Neural cell (in vitro differentiated cells): ENCODE measurements at regions not wholly inside any gene's neighbourhood (a gene's known extent, or its start where the extent isn't known, plus 50 kb on each side); places are given as distances from the start of the nearest gene placed in this dataset.

Source experiments
- EP300 ChIP-seq: fragments of 450-650 bp; conservative IDR thresholded peaks from 2 replicates; pipeline ENCODE4 v1.6.1; 2014; ENCODE audit warnings: antibody characterized with exemption, mild to moderate bottlenecking, moderate library complexity; ENCODE audit not compliant: poor library complexity, severe bottlenecking
- EZH2 ChIP-seq: fragments of 200-600, 300-800 bp; shearing (Covaris generic), sonication (generic); IDR thresholded peaks from 2 replicates; pipeline ENCODE4 v1.6.1; 2014; ENCODE audit warnings: antibody characterized with exemption, low read length, borderline replicate concordance, mild to moderate bottlenecking; ENCODE audit not compliant: insufficient read depth, poor library complexity, severe bottlenecking
- MXI1 ChIP-seq: fragments of 450-650 bp; conservative IDR thresholded peaks from 2 replicates; pipeline ENCODE4 v1.6.1; 2014; ENCODE audit warnings: antibody characterized with exemption, mild to moderate bottlenecking; ENCODE audit not compliant: poor library complexity, severe bottlenecking
- POLR2AphosphoS5 ChIP-seq: IDR thresholded peaks from 2 replicates; pipeline ENCODE4 v1.6.1; 2012
- RAD21 ChIP-seq: fragments of 450-650 bp; conservative IDR thresholded peaks from 2 replicates; pipeline ENCODE4 v1.6.1; 2014; ENCODE audit warnings: antibody characterized with exemption, mild to moderate bottlenecking, moderate library complexity
- SMC3 ChIP-seq: fragments of 450-650 bp; conservative IDR thresholded peaks from 2 replicates; pipeline ENCODE4 v1.6.1; 2014; ENCODE audit warnings: antibody characterized with exemption, mild to moderate bottlenecking, moderate library complexity; ENCODE audit not compliant: poor library complexity
- TAF1 ChIP-seq: IDR thresholded peaks from 2 replicates; pipeline ENCODE4 v1.6.1; 2012; ENCODE audit warnings: low read depth
- TF ChIP-seq, protein P1 (sequence below): fragments of 450-650 bp; IDR thresholded peaks from 2 replicates; pipeline ENCODE4 v1.5.1; 2014; ENCODE audit warnings: antibody characterized with exemption, mild to moderate bottlenecking, moderate library complexity; ENCODE audit not compliant: poor library complexity, severe bottlenecking
- TF ChIP-seq, protein P2 (sequence below): IDR thresholded peaks from 2 replicates; pipeline ENCODE4 v1.6.1; 2012; ENCODE audit warnings: borderline replicate concordance

DNA sequence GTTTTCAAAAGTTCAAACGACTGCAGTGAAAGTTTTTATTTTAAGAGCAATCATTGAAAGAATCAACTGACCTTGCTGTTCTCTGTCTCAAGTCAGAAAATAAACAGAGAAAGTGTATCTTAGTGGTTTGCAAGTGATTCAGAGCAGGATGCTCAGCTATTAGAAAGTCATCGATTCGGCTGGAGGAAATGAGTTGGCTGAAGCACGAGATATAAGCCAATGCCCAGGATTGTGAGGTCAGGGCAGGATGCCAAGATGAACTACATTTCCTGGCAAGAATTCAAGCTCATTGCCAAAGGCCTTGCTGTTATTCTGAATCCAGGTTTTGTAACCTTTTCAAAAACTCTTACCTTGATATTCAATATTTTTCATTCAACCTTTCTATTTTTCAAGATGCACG is 541.4 kb upstream of the BOD1L1 start:
- TF ChIP-seq, protein P1, sequence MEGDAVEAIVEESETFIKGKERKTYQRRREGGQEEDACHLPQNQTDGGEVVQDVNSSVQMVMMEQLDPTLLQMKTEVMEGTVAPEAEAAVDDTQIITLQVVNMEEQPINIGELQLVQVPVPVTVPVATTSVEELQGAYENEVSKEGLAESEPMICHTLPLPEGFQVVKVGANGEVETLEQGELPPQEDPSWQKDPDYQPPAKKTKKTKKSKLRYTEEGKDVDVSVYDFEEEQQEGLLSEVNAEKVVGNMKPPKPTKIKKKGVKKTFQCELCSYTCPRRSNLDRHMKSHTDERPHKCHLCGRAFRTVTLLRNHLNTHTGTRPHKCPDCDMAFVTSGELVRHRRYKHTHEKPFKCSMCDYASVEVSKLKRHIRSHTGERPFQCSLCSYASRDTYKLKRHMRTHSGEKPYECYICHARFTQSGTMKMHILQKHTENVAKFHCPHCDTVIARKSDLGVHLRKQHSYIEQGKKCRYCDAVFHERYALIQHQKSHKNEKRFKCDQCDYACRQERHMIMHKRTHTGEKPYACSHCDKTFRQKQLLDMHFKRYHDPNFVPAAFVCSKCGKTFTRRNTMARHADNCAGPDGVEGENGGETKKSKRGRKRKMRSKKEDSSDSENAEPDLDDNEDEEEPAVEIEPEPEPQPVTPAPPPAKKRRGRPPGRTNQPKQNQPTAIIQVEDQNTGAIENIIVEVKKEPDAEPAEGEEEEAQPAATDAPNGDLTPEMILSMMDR = no peak
- TF ChIP-seq, protein P2, sequence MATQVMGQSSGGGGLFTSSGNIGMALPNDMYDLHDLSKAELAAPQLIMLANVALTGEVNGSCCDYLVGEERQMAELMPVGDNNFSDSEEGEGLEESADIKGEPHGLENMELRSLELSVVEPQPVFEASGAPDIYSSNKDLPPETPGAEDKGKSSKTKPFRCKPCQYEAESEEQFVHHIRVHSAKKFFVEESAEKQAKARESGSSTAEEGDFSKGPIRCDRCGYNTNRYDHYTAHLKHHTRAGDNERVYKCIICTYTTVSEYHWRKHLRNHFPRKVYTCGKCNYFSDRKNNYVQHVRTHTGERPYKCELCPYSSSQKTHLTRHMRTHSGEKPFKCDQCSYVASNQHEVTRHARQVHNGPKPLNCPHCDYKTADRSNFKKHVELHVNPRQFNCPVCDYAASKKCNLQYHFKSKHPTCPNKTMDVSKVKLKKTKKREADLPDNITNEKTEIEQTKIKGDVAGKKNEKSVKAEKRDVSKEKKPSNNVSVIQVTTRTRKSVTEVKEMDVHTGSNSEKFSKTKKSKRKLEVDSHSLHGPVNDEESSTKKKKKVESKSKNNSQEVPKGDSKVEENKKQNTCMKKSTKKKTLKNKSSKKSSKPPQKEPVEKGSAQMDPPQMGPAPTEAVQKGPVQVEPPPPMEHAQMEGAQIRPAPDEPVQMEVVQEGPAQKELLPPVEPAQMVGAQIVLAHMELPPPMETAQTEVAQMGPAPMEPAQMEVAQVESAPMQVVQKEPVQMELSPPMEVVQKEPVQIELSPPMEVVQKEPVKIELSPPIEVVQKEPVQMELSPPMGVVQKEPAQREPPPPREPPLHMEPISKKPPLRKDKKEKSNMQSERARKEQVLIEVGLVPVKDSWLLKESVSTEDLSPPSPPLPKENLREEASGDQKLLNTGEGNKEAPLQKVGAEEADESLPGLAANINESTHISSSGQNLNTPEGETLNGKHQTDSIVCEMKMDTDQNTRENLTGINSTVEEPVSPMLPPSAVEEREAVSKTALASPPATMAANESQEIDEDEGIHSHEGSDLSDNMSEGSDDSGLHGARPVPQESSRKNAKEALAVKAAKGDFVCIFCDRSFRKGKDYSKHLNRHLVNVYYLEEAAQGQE = no peak
- TF ChIP-seq MXI1 = no peak
- TF ChIP-seq RAD21 = no peak
- TF ChIP-seq POLR2AphosphoS5 = no peak
- no peak for TF ChIP-seq EZH2
- no peak for TF ChIP-seq EP300
- no peak for TF ChIP-seq TAF1
- no peak for TF ChIP-seq SMC3
